ENCODE measurements at regions not wholly inside any gene's neighbourhood (a gene's known extent, or its start where the extent isn't known, plus 50 kb on each side); places are given as distances from the start of the nearest gene placed in this dataset.

DNA sequence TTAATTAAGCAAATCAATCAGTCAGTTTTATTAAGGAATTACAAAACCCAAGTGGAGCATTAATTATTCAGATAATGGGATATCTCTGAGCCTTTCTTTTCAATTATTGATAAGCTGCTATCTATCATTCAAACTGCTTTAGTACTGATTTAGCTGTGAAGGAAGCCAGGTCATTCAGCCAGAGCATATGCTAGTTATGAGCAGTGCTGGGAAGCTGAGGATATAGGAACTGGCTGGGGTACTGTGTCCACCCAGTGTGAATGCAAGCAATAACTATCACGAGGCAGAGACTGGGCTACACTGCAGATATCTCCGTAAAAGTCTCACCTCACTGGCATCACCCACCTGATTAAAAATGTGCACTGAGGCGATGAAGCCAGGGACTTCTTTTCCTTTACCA lies 496.7 kb upstream of the PIK3C3 start:
- no peak for DNase-seq (ENCODE audit: low spot score)

DNA sequence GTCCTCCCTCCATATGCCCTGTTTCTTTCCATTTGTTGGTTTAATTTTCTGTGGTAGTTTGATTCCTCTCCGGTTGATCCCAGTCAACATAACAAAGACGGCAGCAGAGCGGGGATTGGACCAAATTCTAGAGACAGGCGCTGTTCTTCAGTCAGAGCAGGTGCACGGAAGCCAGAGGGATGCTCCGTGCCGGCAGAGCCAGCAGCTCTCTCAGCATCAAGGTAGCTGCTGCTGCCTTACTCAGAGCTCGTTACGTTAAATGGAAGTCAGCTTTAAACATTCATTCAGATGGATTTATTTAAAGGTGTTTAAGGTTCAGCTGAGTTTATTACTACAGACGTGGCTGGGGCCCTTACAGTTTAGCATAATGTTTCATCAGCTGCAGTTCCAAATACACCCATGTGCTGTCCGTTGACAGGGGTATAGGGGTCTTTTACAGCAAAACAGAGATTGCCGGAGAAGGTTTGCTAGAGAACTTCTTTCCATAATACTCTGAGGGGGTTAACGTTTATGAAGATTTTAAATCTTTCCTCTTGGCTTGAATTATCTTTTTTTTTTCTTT lies 497.2 kb upstream of the PIK3C3 start:
- no peak for DNase-seq (ENCODE audit: low spot score)

DNA sequence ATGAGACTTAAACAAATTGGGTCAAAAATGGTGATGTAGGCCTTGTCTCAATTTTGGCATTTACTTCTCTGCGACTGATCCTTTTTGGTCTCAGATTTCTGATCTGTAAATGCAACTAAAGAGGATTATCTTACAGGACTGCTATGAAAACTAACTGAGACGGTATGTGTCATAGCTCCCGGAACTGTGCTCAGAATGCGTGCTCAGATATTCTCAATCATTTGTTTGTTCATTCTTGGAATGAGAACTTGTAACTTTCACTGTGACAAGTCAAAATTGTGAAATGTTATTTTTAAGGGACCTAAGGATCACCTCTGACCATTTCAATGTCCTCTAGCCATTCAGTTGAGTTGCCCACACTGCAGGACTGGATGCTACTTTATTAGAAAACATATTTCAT lies 498.2 kb upstream of the PIK3C3 start:
- DNase-seq (ENCODE audit: low spot score) = no peak

GRCh38 chr18:41449612-41450011 lies 505.4 kb upstream of the PIK3C3 start:
- no peak for DNase-seq (ENCODE audit: low spot score)

DNA sequence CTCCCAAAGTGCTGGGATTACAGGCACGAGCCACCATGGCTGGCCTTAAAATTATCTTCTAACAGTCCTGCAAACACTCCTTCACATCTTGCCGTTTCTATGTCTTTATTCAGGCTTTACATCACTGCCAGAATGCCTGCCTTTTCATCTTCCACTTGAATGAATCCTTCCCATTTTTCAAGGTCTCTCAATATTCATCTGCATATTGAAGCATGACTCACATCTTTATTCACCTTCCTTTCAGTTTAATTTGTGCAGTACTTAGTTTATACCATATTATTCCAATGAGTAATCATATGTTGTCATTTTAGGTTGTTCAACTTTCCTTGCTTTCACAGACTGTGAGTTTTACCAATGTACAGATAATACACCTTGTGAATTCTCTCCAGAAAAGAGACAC lies 510.1 kb upstream of the PIK3C3 start:
- no peak for DNase-seq (ENCODE audit: low spot score)

DNA sequence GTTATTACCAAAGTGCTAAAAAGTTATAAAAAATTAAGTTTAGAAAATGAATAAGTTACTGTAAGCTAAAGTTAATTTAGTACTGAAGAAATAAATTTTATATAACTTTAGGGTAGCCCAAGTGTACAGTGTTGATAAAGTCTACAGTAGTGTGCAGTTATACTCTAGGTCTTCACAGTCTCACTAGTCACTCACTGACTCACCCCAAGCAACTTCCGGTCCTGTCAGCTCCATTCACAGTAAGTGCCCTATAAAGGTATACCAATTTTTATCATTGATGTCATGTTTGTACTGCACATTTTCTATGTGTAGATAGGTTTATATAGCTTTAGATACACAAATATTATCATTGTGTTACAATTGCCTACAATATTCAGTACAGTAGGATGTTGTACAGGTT lies 518.3 kb upstream of the PIK3C3 start:
- DNase-seq (ENCODE audit: low spot score) = no peak

DNA sequence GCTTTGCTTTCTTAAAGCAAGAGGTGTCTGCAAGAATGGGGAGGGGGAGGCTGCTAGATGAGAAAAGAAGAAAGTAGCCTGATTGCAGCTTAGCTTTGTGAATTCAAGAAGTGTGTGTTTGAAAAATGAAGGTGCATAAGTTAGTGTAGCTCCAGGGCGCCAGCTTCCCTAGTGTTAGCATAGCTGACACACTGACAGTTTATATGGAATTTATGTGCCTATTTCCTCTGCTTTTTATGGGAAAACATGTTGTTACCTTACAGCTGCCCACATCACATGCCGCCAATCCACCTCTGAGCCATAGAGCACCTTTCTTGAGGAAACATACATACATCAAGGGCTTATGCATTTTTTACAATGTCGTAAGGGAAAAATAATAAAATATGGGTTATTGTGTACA lies 536.4 kb upstream of the PIK3C3 start:
- DNase-seq (ENCODE audit: low spot score) = no peak

GRCh38 chr18:41416044-41416443 lies 539.0 kb upstream of the PIK3C3 start:
- DNase-seq (ENCODE audit: low spot score) = no peak

DNA sequence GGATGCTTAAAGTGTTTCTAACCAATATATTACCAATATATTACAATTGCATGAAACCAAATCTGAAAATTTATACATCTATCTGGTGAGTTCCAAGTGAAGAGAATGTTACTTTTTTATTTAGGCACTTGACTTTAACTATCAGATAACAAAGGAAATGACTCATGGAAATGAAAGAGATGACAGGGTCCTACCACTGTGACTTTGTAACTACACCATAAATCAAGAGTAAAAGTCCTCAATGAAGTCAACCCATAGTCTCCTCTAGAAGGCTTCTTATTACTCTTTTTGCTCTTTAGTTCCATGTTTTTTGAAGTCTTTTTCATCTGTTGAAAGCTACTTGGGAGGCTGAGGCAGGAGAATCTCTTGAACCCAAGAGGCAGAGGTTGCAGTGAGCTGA lies 545.0 kb upstream of the PIK3C3 start:
- DNase-seq (ENCODE audit: low spot score) = no peak

- DNase-seq (ENCODE audit: low spot score) = no peak
These were observed 548.2 kb upstream of the PIK3C3 start for GRCh38 chr18:41406834-41407233.

DNA sequence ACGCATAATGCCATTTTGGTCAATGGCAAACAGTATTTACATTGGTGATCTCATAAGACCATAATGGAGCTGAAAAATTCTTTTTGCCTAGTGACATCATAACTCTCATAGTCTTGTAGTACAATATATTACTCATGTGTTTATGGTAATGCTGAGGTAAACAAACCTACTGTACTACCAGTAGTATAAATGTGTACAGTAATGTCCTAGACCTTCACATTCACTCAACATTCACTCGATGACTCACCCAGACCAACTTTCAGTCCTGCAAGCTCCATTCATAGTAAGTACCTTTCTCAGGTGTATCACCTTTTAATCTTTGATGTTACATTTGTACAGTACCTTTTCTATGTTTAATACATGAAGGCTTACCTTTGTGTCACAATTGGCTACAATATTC lies 558.2 kb upstream of the PIK3C3 start:
- DNase-seq (ENCODE audit: low spot score) = no peak

DNA sequence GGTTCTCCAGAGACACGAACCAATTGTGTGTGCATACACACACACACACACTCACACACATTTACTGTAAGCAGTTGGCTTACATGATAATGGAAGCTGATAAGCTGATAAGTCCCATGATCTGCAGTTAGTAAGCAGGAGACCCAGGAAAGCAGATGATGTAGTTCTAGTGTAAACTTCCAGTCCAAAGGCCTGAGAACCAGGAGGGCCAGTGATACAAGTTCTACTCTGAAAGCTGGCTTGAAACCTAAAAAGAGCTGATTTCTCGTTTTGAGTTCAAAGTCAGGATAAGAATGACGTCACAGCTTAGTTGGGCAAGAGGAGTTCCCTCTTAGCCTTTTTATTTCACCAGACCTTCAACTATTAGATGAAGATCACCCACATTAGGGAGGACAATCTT lies 558.8 kb upstream of the PIK3C3 start:
- DNase-seq (ENCODE audit: low spot score) = no peak

GRCh38 chr18:41395695-41396094 lies 559.3 kb upstream of the PIK3C3 start:
- DNase-seq (ENCODE audit: low spot score) = no peak

DNA sequence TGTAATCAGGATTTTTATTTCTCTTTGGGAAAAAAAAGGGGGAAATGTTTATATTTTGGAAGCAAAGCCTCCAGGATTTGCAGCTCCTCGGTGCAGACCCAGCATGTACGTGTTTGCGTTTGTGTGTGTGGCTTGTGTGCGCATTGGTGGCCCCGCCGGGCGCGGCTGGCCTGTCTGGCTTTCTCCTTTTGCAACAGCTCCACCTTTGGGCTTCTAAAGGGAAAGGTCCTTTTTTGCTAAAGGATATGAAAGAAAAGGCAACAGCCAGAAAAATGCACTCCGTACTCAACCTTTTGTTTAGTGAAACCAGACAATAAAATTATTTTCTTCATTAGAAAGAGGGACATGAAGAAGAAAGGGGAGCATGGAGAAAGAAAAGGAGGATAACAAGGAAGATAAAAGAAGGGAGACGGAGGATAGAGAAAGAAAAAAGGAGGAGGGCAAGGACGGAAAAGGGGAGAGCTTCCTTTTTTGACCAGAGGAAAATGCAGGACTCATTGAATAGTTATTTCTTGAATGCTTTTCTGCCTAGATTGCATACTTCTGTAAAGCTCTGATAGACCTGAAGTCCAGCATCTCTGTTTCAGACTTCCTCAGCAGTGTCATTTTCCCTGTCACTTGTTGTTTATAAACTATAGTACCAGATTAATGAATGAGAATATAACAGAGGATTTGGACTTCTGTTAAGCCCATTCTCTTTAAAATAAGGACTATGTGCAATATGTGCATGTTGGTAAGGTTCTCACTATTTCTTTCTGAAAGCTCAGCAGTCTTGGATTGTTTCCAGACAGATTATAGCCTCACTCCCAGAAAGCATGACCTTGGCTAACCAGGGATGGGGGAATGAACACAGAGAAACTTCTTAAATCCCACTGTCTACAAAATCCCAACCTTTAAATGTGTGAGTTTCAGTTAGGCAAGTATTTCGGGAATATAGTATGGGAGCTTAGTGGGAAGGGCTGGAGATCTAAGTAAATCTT lies 563.1 kb upstream of the PIK3C3 start:
- DNase-seq (ENCODE audit: low spot score) = peak; percentile 58

- DNase-seq (ENCODE audit: low spot score) = no peak
These were observed 564.7 kb upstream of the PIK3C3 start for GRCh38 chr18:41390309-41390708.

DNA sequence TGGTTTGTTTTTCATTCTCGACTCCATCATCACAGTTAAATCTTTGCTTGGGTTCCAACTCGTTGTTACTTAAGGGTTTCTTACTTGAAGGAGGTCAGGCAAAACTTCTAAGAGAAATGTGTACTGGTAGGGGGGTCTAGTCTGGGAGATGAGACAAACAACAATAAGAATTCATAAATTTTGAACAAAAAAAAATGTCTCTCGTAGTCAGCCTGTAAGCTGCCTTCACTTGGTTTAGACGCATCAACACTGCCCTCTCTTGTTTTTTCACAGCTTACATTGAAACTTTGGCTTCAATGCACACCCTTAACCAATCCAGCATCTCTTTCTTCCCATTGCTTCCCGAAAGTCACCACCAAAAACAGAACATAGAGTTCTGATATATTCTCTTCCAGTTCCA lies 576.4 kb upstream of the PIK3C3 start:
- no peak for DNase-seq (ENCODE audit: low spot score)

GRCh38 chr18:41373612-41374011 lies 581.4 kb upstream of the PIK3C3 start:
- DNase-seq (ENCODE audit: low spot score) = no peak

- no peak for DNase-seq (ENCODE audit: low spot score)
These were observed 582.9 kb upstream of the PIK3C3 start for GRCh38 chr18:41372046-41372665.

DNA sequence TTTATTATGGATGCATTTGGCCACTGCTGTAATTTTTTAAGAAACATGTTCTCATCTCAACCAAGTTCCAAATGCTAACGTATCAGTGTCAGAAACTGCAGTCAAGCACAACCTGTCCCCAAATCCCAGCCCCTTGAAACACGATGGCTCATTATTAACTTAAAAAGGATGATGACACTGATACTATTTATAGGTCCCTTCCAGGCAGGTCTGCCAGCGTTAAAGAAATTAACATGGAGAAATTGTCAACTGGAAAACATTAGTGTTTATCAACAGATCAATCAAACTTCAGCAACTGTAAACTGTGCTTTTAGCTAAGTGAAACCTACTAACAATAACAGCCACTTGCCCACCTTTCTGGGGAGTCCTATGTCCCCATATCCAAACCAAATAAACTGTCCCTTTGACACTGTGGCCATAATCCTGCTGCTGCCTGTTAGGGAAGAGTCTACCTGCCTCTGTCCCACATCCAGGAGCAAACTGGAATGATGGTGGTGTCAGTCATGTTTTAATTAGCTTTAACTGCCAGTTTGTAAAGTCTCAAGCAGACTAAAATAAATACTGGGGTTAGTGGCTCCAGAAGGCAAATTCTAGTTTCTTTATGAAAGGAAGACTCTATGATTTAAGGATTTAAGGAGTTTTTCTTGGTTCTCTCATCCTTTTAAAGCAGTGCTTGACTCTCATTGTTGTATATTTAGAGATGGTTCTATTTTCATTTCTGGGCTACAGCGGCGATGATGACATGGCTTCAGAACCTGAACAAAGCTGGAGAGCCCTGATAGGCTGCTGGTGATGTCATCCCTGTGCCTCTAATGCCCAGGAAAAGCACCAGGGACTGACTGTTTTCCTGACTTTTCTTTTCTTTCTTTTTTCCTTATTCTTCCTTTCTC lies 583.6 kb upstream of the PIK3C3 start:
- no peak for DNase-seq (ENCODE audit: low spot score)

- DNase-seq (ENCODE audit: low spot score) = no peak
These were observed 584.3 kb upstream of the PIK3C3 start for GRCh38 chr18:41370740-41371139.

- DNase-seq (ENCODE audit: low spot score) = no peak
These were observed 597.3 kb upstream of the PIK3C3 start for GRCh38 chr18:41357708-41358107.
